Urinary bladder (tissue), 4 donors: ENCODE measurements at regions not wholly inside any gene's neighbourhood (a gene's known extent, or its start where the extent isn't known, plus 50 kb on each side); places are given as distances from the start of the nearest gene placed in this dataset. TPM values are rescaled to one million over a fixed set of nuclear protein-coding genes. Genes with fewer than 3 reads are reported as not detected.

Experiments used
- DNase-seq: peaks from one replicate; pipeline ENCODE4 v3.0.0-alpha.2; 2015; ENCODE audit errors: extremely low spot score
- H3K27ac ChIP-seq: one replicate; pipeline ENCODE4 v1.5.1; 2013; ENCODE audit warnings: low read depth, mild to moderate bottlenecking, moderate library complexity
- H3K36me3 ChIP-seq: one replicate; pipeline ENCODE4 v1.6.1; 2013; ENCODE audit warnings: mild to moderate bottlenecking, moderate library complexity; ENCODE audit not compliant: insufficient read depth
- H3K4me1 ChIP-seq: one replicate; pipeline ENCODE4 v1.6.1; 2013; ENCODE audit warnings: mild to moderate bottlenecking, moderate library complexity; ENCODE audit not compliant: insufficient read depth
- H3K4me3 ChIP-seq: one replicate; pipeline ENCODE4 v1.5.1; 2013; ENCODE audit warnings: low read depth, low read length
- WGBS: extraction: QIAGEN DNeasy Blood & Tissue Kit; methylation state at CpG from one replicate; pipeline ENCODE4 v1.1.7; 2013; 5-methylcytosine and 5-hydroxymethylcytosine counted together
- small RNA-seq: library from RNA; depleted of rRNA; stranded (forward); fragments of <200 nt; gene quantifications from one replicate; pipeline ENCODE3, GENCODE V24; 2014
- donor health status: healthy with polysubstance abuse.
- donor health status: healthy.

- Histone ChIP-seq H3K4me3 (no peak overlapping the region), H3K27ac (no peak overlapping the region), H3K4me1 (no peaks in the 10 kb centered on the region), H3K36me3 (no peaks in the 10 kb centered on the region)
- WGBS, result 72% methylated on average over 8 of the region's 8 CpGs
- DNase-seq, result no peak
Observed at GRCh38 chr2:9782197-9782719, 61.0 kb upstream of the TAF1B start.

GRCh38 chr2:9789371-9789770 lies 53.9 kb upstream of the TAF1B start:
- no peaks in the 10 kb centered on the region for H3K36me3 ChIP-seq
- DNase-seq, result no peak
- H3K4me3 ChIP-seq, result no peak overlapping the region
- WGBS, result 94% methylated on average over 10 of the region's 10 CpGs
- H3K27ac ChIP-seq, result no peak overlapping the region
- no peaks in the 10 kb centered on the region for H3K4me1 ChIP-seq

- Histone ChIP-seq H3K36me3 (no peaks in the 10 kb centered on the region), H3K4me1 (no peaks in the 10 kb centered on the region), H3K4me3 (no peak overlapping the region), H3K27ac (no peak overlapping the region)
- 91% methylated on average over 8 of the region's 8 CpGs for WGBS
- no peak for DNase-seq
Observed at GRCh38 chr2:9790702-9791225, 52.5 kb upstream of the TAF1B start.

- DNase-seq, result no peak
- no peak overlapping the region for H3K27ac ChIP-seq
- H3K4me3 ChIP-seq, result no peak overlapping the region
- WGBS, result 70% methylated on average over 4 of the region's 4 CpGs
- no peaks in the 10 kb centered on the region for H3K4me1 ChIP-seq
- H3K36me3 ChIP-seq, result no peaks in the 10 kb centered on the region
Observed at GRCh38 chr2:9791711-9792110, 51.6 kb upstream of the TAF1B start.

- no peak for DNase-seq
- no peaks in the 10 kb centered on the region for H3K36me3 ChIP-seq
- WGBS, result 79% methylated on average over 13 of the region's 13 CpGs
- H3K4me3 ChIP-seq, result no peak overlapping the region
- no peaks in the 10 kb centered on the region for H3K4me1 ChIP-seq
- no peak overlapping the region for H3K27ac ChIP-seq
Observed at GRCh38 chr2:9793156-9793917, 49.9 kb upstream of the TAF1B start.

Small RNA genes in the stretch of these regions (small RNA-seq; reads per million reads assigned to genes)
- gene AC082651.2 (not detected), gene RNU4-73P (not detected)
